HG03565 (cell line): ENCODE measurements at regions not wholly inside any gene's neighbourhood (a gene's known extent, or its start where the extent isn't known, plus 50 kb on each side); places are given as distances from the start of the nearest gene placed in this dataset.

Source experiments
- ATAC-seq: cut with Tn5 transposase; IDR thresholded peaks from one replicate; pipeline ENCODE4 v1.9.1; 2021; ENCODE audit warnings: mild to moderate bottlenecking, moderate library complexity; ENCODE audit not compliant: unreplicated experiment

GRCh38 chrX:147680251-147680650, 231.5 kb upstream of the FMR1 start:
- no peak for ATAC-seq

- ATAC-seq, result no peak
Measured at GRCh38 chrX:147693511-147693910, 218.2 kb upstream of the FMR1 start.

- no peak for ATAC-seq
Measured at GRCh38 chrX:147699061-147699460, 212.7 kb upstream of the FMR1 start.

GRCh38 chrX:147710301-147710700, 201.4 kb upstream of the FMR1 start:
- no peak for ATAC-seq

DNA sequence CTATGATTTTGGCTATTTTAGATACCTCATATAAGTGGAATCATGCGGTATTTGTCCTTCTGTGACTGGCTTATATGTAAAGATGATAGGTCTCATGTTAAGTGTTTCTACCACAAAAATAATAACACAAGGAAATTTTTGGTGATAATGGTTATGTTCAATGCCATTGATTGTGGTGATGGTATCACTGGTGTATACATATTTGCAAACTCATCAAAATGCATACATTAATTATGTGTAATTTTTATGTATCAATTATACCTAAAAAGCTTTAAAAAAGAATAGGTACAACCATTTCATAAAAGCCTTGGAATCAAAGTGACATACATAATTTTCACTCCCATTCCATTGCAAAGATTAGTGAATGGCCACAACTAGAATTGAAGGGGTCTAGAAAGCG, 178.3 kb upstream of the FMR1 start:
- no peak for ATAC-seq

DNA sequence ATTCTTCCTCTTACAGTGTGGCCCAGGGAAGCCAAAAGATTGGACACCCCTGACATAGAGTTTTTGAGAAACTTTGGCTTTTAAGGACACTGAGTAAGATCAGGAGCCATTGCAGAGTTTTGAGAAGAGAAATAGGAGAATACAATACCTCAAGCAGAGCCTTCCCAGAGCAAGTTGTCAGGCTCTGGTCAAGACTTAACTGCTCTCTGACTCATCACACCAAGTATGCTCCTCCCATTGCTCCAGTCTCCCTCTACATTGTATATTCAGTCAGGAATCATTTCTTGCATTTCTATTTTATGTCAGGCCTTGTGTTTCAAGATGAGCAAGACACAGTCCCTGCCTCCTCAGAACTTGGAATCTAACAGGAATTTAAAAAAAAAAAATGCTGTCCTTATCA, 176.4 kb upstream of the FMR1 start:
- ATAC-seq, result no peak

DNA sequence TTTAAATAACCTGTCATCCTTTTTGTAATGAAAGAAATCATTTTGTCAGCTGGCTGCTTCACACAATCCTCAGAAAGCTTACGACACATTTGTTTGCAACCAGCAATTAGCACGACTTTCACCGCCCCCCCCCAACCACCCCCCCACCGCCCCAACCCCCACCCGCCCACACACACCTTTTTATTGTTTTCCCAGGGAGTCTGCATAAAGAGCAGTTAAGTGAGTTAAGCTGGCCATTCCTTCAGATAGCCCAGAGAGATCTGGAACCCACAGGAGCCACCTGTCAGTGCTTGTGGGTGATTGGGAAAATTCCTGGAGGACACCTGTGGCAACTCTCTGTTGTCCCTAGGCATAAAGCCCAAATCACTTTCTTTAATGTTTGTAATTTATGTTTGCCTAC, 175.7 kb upstream of the FMR1 start:
- ATAC-seq, result no peak

DNA sequence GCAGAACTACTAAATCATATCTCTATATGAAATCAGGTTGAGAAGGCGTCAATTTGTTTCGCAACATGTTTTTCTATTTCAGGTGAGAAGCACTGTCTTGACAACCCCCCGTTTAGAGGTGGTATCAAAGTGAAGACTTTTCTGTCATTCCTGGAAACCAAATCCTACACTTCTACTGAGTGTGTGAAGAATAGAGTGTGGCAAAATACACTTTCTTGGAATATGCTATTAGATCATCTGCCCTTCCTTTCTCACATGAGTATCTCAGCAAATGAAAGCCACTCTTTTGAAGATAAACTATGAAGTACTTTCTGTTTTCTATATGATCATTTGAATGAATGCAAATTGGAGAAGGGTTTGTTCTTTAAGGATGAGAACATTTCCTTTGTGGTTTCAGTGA, 174.0 kb upstream of the FMR1 start:
- no peak for ATAC-seq

DNA sequence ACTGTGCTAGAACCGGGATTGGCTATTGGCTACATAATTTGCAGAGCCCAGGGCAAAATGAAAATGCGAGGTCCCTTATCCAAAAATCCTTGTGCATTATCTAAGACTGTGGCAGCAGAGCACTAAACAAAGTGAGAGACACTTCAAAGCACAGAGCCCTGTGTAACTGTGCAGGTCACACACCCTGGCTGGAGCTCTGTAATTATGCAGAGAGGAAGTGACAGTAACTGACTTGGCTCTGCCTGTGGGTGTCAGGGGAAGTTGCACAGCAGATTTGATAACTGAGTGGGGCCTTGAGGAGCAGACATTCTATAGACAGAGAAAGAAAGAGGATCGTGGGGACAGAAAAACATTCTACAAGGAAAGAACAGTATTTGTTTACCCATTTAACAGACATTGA, 173.5 kb upstream of the FMR1 start:
- ATAC-seq, result no peak

DNA sequence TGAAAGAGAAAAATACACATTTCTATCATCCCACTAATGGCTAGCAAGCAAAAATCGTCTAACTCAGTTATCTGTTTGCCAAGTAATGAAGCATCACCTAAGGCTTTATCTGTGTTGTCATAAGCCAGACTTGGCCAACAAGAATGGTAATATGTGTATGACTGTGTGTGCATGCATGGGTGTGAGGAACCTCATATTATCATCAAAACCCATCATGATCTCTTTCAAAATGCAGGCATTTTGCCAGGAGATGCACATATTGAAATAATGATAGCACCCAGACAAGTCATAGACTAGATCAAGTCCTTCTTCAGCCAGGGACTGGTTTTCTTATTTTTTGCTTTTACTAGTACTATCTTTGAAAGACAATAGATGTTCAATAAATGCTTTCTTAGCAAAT, 172.5 kb upstream of the FMR1 start:
- no peak for ATAC-seq

DNA sequence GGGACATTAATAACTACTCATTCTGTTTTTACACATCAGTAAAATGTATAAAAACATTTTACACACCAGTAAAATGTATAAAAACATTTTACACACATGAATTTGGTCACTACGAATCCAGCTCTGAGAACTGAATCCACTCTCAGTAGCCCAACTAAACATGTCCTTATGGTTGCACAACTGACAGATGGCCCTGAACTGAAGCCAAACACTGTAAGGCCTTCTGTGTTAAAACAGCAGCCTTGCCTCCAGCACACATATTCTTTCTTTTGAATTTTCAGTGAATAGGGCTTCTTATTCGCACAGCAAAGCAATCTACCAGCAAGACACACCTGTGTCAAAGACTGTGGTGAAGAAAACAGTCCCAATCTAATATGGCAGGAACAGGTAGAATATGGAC, 169.9 kb upstream of the FMR1 start:
- no peak for ATAC-seq

DNA sequence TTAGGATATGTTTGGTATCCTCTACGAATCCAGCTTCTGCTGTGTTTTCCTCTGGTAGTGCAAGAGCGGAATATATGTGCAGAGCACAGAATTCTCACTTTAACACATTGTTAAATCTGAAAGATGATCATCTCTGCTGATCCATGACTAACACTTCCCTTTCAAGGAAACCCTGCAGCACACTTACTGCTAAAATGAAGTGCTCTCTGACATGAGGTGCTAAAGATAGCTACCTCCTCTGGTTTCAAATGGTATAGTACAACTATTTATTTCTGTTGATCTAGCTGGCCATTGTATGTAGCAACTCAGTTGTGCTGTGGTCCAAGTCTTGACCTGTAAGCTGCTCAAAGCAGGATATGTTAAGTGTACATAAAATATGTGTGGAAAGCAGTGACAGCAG, 162.4 kb upstream of the FMR1 start:
- no peak for ATAC-seq

DNA sequence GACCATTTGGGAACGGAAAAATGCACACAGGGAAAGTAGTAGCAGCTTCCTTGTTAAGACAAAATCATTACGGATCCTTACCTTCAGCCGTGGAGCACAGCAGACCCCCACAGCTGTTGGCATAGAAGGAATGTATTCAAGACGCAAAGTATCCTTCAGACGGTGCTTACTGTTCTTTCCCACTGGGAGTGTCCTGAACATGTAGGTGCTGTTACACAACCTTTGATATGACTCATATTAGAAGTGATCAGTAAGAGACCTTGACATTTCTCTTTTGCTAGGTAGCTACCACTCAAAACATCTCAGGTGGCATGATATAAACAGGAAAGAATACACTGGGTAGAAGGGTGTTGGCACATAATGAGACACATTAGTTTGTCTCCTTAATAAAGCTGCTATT, 154.0 kb upstream of the FMR1 start:
- ATAC-seq, result no peak

GRCh38 chrX:147763131-147763530, 148.6 kb upstream of the FMR1 start:
- no peak for ATAC-seq

DNA sequence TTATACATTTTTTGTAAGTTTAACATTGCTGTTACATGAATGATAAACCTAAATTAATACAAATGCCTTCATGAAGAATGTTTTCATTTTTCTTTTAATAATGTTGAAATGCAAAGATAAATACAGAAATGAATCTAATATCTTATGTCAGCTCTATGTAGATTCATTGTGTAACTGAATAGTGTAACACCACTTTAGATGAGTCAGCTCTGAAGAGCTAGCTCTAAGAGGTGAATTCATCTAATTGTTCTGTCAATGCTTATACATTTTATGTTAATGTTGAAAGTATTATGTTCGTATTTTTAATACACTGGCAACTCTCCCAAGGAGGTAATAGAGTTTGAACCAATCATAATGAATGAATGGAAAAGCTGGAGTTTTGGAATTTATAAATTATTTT, 146.9 kb upstream of the FMR1 start:
- ATAC-seq, result no peak

GRCh38 chrX:147770858-147771257, 140.9 kb upstream of the FMR1 start:
- ATAC-seq, result no peak

DNA sequence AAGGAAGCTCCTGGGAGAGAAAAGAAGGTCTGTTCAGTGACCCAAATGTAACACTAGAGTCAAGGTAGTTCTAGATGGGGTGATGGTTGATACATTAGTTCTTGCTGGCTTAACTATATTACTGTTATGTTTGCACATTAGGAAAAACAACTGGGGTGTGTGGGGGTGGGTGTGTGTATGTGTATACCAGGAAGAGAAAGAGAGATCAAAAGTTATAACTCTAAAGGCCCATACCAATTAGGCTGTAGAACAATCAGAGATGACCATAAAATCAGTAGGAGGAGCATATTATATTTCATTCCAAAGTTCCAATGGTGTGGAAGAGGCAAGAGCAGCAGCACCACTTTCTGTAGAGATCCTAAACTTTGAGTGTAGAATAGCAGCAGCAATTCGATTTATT, 134.7 kb upstream of the FMR1 start:
- no peak for ATAC-seq

- ATAC-seq, result no peak
Measured at GRCh38 chrX:147779173-147779572, 132.5 kb upstream of the FMR1 start.

- no peak for ATAC-seq
Measured at GRCh38 chrX:147781844-147782243, 129.9 kb upstream of the FMR1 start.

DNA sequence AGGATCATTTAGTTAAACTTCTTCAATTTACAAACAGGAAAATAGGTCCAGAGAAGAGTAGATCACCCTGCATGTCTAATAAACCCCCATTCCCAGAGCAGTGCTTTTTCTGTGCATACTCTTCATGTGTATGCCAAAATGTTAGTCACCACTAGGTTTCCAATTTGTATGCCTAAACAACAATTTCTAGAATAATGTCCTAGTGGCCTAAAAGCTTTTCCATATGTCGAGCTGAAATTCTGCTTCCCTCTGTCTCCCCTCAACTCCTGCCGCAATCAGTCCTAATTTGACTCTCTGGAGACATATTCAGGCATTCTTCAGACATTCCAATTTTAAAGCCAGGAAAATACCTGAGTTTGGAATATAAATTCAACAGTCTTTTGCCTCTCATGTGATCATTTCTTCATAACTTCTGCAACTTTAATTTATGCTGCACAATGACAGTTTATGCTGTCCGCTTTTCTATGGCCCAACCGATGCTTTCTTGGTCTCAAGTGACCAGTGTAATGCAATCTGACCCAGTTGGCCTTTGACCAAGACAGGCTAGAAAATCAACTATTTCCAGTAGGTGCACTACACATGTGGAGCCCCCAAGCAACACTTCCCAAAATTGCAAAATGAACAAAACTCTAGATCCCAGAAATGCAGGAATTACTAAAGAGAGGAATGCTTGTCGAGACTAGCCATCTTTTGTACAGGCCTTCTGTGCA, 122.9 kb upstream of the FMR1 start:
- ATAC-seq, result no peak

DNA sequence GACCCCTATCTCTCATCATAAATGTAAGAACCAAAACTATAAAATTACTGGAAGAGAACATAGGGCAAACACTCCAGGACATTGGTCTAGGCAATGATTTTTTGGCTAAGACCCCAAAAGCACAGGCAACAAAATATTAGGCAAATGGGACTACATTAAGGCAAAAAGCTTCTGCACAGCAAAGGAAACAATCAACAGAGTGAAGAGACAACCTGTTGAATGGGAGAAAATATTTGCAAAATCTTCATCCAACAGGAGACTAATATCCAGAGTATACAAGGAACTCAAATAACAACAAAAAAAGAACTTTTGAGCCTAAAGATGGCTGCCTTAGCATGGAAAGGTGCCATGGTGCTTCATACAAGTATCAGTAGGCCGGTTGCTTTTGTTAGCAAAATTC, 111.1 kb upstream of the FMR1 start:
- ATAC-seq, result no peak

DNA sequence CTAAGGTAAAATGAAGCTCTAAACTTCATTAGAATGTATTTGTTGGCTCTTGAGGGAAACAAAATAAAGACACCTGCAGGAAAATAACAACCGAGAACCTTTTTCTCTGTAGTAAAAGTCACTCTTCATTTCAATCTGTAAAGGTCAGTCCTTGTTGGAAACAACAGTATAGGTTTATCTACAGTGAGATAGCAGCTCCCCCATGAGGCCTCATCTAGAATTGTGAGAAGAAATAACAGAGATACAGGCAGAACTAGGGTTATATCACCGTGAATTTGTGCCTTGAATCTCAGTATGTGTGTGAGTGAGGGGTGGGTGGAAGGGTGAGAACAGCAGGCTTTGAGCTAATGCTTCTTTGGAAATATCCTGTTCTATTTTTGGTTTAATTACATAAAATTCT, 107.8 kb upstream of the FMR1 start:
- no peak for ATAC-seq

DNA sequence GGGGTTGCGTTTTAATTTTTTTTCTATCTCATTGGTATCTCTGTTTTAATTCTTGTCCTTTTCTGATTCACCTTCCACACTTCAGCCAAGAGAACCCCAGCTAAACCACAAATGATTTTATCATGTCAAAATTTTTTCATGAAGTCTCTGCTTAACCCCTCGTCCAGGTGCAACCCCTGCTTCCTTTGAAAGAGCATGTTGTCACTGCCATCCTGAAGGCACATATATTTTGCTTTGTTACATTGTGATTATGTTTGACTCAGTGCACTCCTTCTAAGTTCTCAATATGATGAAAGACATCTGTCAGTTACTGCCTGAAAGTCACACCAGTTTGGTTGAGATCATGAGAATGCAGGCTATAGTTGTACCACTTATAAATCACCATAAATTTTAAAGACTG, 99.9 kb upstream of the FMR1 start:
- no peak for ATAC-seq
